Ishikawa (cell line): ENCODE measurements at regions not wholly inside any gene's neighbourhood (a gene's known extent, or its start where the extent isn't known, plus 50 kb on each side); places are given as distances from the start of the nearest gene placed in this dataset.

ENCODE experiments used
- CEBPB ChIP-seq: IDR thresholded peaks from 2 replicates; pipeline ENCODE4 v1.6.1; 2012
- CREB1 ChIP-seq: IDR thresholded peaks from 2 replicates; pipeline ENCODE4 v1.6.1; 2012; ENCODE audit warnings: low read depth
- EGR1 ChIP-seq: IDR thresholded peaks from 2 replicates; pipeline ENCODE4 v1.6.1; 2012
- EP300 ChIP-seq: IDR thresholded peaks from 2 replicates; pipeline ENCODE4 v1.6.1; 2012; ENCODE audit warnings: borderline replicate concordance
- RAD21 ChIP-seq: IDR thresholded peaks from 2 replicates; pipeline ENCODE4 v1.6.1; 2012; ENCODE audit warnings: low read depth
- REST ChIP-seq: IDR thresholded peaks from 2 replicates; pipeline ENCODE4 v1.6.1; 2012; ENCODE audit warnings: low read depth, mild to moderate bottlenecking
- TAF1 ChIP-seq: IDR thresholded peaks from 2 replicates; pipeline ENCODE4 v1.6.1; 2012; ENCODE audit warnings: low read depth, mild to moderate bottlenecking
- USF1 ChIP-seq: IDR thresholded peaks from 2 replicates; pipeline ENCODE4 v1.6.1; 2012
- YY1 ChIP-seq: IDR thresholded peaks from 2 replicates; pipeline ENCODE4 v1.6.1; 2012; ENCODE audit warnings: low read depth

GRCh38 chr1:182246783-182247182 lies 144.8 kb downstream of the GLUL start:
- no peak for TF ChIP-seq RAD21
- TF ChIP-seq TAF1 = no peak
- TF ChIP-seq EP300 = no peak
- TF ChIP-seq CEBPB = 0 out of 2 replicates have a peak, but pooled peaks have one; percentile 25
- no peak for TF ChIP-seq CREB1
- no peak for TF ChIP-seq REST
- no peak for TF ChIP-seq YY1
- no peak for TF ChIP-seq USF1
- no peak for TF ChIP-seq EGR1
